Esophagus squamous epithelium (tissue), 5 donors: ENCODE measurements at regions not wholly inside any gene's neighbourhood (a gene's known extent, or its start where the extent isn't known, plus 50 kb on each side); places are given as distances from the start of the nearest gene placed in this dataset.

Experiments used
- DNase-seq: peaks from one replicate; lab custom pipeline; 2025; lab: John Stamatoyannopoulos, UW
- H3K27ac ChIP-seq, 4 donors: fragments of 200-600 bp; sonication (generic); one replicate each; pipeline ENCODE4 v1.5.1; 2016 to 2019; ENCODE audit warnings: mild to moderate bottlenecking in 1 of 4
- H3K27me3 ChIP-seq, 4 donors: fragments of 200-600 bp; sonication (generic); 1 replicate in 3 of 4; 2 replicates in 1 of 4; pipeline versions ENCODE4 v1.5.1 to v1.6.0; 2017 to 2021; ENCODE audit warnings: antibody characterized with exemption in 1 of 4
- H3K36me3 ChIP-seq, 3 donors: fragments of 200-600 bp; sonication (generic); one replicate each; pipeline ENCODE4 v1.5.1; 2016 to 2019
- H3K4me1 ChIP-seq, 3 donors: fragments of 200-600 bp; sonication (generic); one replicate each; pipeline ENCODE4 v1.5.1; 2017 to 2019
- H3K4me3 ChIP-seq, 4 donors: fragments of 200-600 bp; sonication (generic); 1 replicate in 3 of 4; 2 replicates in 1 of 4; pipeline ENCODE4 v1.5.1; 2016 to 2019; ENCODE audit warnings: mild to moderate bottlenecking in 2 of 4, moderate library complexity in 1 of 4
- H3K9me3 ChIP-seq, 3 donors: fragments of 200-600 bp; sonication (generic); one replicate each; pipeline ENCODE4 v1.5.1; 2016 to 2019
- CTCF ChIP-seq, 6 experiments: fragments of 450-650 bp in 4 of 6; fragments of 200-600 bp in 2 of 6; sonication (generic) in 2 of 6; IDR thresholded peaks; one replicate each; pipeline ENCODE4 v1.5.1; 2016 to 2019; ENCODE audit warnings: antibody characterized with exemption in 6 of 6, mild to moderate bottlenecking in 4 of 6, moderate library complexity in 4 of 6
- POLR2A ChIP-seq, 4 donors: fragments of 450-650 bp; IDR thresholded peaks; one replicate each; pipeline ENCODE4 v1.6.1; 2017; ENCODE audit warnings: antibody characterized with exemption in 4 of 4, mild to moderate bottlenecking in 4 of 4, moderate library complexity in 3 of 4
- WGBS, 2 donors: methylation state at CpG; one replicate each; pipeline ENCODE4 v1.1.5; 2018; 5-methylcytosine and 5-hydroxymethylcytosine counted together
- intact Hi-C: fragments of 100-400 bp; cut with DNase I; formaldehyde crosslinking; loops from one replicate; pipeline ENCODE4 v1.15.0; 2022
- donor health status: DM: yes; HTN: yes; CAD: no.

- Histone ChIP-seq H3K9me3 (no peaks in the 10 kb centered on the region), H3K4me1 (peaks cover 0 to 15% (median 0%) of the 10 kb centered on the region in 3 donors), H3K27ac (peak overlapping the region in 3 of 4 donors; percentile 2 to 46 (median 18)), H3K27me3 (no peaks in the 10 kb centered on the region), H3K36me3 (no peaks in the 10 kb centered on the region), H3K4me3 (no peak overlapping the region)
- 45 to 49% methylated on average over 3 of the region's 3 CpGs for WGBS, 2 donors
- TF ChIP-seq POLR2A (IDR thresholded peaks at IDR 0.05) (no peak), CTCF (IDR thresholded peaks at IDR 0.05) (no peak)
- intact Hi-C loops: no loop called here
- DNase-seq: no peak
Measured at GRCh38 chr5:39648085-39648847, 223.5 kb upstream of the DAB2 start.

- no peaks in the 10 kb centered on the region for H3K4me1 ChIP-seq
- no peak for DNase-seq
- 62 to 73% methylated on average over 1 of the region's 1 CpG for WGBS, 2 donors
- no peaks in the 10 kb centered on the region for H3K36me3 ChIP-seq
- TF ChIP-seq CTCF (IDR thresholded peaks at IDR 0.05): no peak
- no peak for TF ChIP-seq POLR2A (IDR thresholded peaks at IDR 0.05)
- intact Hi-C loops: no loop called here
- no peaks in the 10 kb centered on the region for H3K9me3 ChIP-seq
- H3K27ac ChIP-seq: no peak overlapping the region
- no peaks in the 10 kb centered on the region for H3K27me3 ChIP-seq
- H3K4me3 ChIP-seq: no peak overlapping the region
Measured at GRCh38 chr5:39640552-39640951, 215.8 kb upstream of the DAB2 start.

DNA sequence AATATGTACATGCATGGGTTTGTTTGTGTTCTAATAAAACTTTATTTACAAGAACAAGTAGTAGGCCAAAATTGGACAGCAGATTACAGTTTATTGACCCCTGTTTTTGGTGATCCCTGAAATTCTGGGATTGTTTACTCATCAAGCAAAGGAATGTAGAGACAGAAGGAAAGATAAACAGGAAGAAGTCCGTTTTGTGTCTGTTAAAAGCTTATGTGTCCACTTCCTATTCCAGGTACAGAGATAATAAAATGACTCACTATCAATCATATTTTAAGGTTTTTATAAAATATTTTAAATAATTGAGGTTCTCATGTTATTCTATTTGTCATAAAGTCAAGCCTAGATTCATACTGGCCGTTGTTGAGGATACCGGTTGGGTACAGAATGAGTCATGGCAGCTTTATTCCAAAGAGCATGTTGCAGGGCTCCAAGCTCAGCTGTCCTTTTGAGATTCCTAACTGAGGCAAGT, 214.9 kb upstream of the DAB2 start:
- no peaks in the 10 kb centered on the region for H3K4me1 ChIP-seq
- WGBS, 2 donors: 52 to 62% methylated on average over 3 of the region's 3 CpGs
- H3K27ac ChIP-seq: no peak overlapping the region
- intact Hi-C loops: no loop called here
- H3K27me3 ChIP-seq: no peaks in the 10 kb centered on the region
- H3K36me3 ChIP-seq: no peaks in the 10 kb centered on the region
- H3K4me3 ChIP-seq: no peak overlapping the region
- TF ChIP-seq CTCF (IDR thresholded peaks at IDR 0.05) (no peak), POLR2A (IDR thresholded peaks at IDR 0.05) (no peak)
- no peaks in the 10 kb centered on the region for H3K9me3 ChIP-seq
- no peak for DNase-seq

DNA sequence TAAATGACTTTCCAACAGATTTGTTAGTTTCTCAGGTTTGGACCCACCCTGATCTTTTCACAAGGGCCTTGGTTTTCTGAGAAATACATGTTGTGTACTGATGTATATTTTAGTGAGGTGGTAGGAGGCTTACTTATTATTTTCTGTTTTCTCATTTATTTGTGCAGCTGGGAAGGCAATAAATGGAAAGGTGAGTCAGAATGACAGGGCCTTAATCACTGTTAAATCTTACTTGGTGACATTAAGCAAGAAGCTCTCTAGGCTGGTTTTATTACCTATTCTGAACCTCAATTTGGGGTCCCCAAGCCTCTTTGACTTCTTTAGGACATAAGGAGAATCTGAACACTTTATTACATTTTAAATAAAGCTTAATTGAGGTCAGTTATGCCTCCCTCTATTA, 214.0 kb upstream of the DAB2 start:
- H3K27me3 ChIP-seq: no peaks in the 10 kb centered on the region
- H3K36me3 ChIP-seq: no peaks in the 10 kb centered on the region
- H3K4me1 ChIP-seq: no peaks in the 10 kb centered on the region
- TF ChIP-seq POLR2A (IDR thresholded peaks at IDR 0.05) (no peak), CTCF (IDR thresholded peaks at IDR 0.05) (no peak)
- H3K4me3 ChIP-seq: no peak overlapping the region
- no peak overlapping the region for H3K27ac ChIP-seq
- intact Hi-C loops: no loop called here
- H3K9me3 ChIP-seq: no peaks in the 10 kb centered on the region
- no peak for DNase-seq

- no peak for DNase-seq
- 79 to 80% methylated on average over 4 of the region's 4 CpGs for WGBS, 2 donors
- H3K4me3 ChIP-seq: no peak overlapping the region
- H3K27ac ChIP-seq: no peak overlapping the region
- intact Hi-C loops: no loop called here
- no peaks in the 10 kb centered on the region for H3K4me1 ChIP-seq
- H3K36me3 ChIP-seq: no peaks in the 10 kb centered on the region
- no peaks in the 10 kb centered on the region for H3K9me3 ChIP-seq
- no peaks in the 10 kb centered on the region for H3K27me3 ChIP-seq
- TF ChIP-seq POLR2A (IDR thresholded peaks at IDR 0.05) (no peak), CTCF (IDR thresholded peaks at IDR 0.05) (no peak)
Measured at GRCh38 chr5:39633057-39633456, 208.3 kb upstream of the DAB2 start.
